BLaER1 treated with 17β-estradiol and CSF1 and Interleukin-3, amounts not matched to agents 10 nM and 100 nM (cell line): ENCODE measurements at regions not wholly inside any gene's neighbourhood (a gene's known extent, or its start where the extent isn't known, plus 50 kb on each side); places are given as distances from the start of the nearest gene placed in this dataset.
A peak's percentile ranks its signal among the peaks of the same experiment; 100 is the strongest.
"Not testable (repeated sequence)": the region's sequence is repeated elsewhere in the genome, so short reads cannot be mapped to it uniquely, and the experiment has no call there.

Experiments
- H3K27ac ChIP-seq, 11 experiments: shearing (Covaris generic); formaldehyde crosslinking; 2 replicates each; pipeline ENCODE4 v1.8.1; 2022
- H3K27me3 ChIP-seq, 11 experiments: shearing (Covaris generic); formaldehyde crosslinking; 2 replicates each; pipeline ENCODE4 v1.8.1; 2022
- H3K36me3 ChIP-seq, 11 experiments: shearing (Covaris generic); formaldehyde crosslinking; 2 replicates each; pipeline ENCODE4 v1.8.1; 2022
- H3K4me1 ChIP-seq, 10 experiments: shearing (Covaris generic); formaldehyde crosslinking; 2 replicates each; pipeline ENCODE4 v1.8.1; 2022
- H3K4me2 ChIP-seq, 11 experiments: shearing (Covaris generic); formaldehyde crosslinking; 2 replicates each; pipeline ENCODE4 v1.8.1; 2022
- H3K4me3 ChIP-seq, 10 experiments: shearing (Covaris generic); formaldehyde crosslinking; 2 replicates each; pipeline ENCODE4 v1.8.1; 2022
- H3K9ac ChIP-seq, 11 experiments: shearing (Covaris generic); formaldehyde crosslinking; 2 replicates each; pipeline ENCODE4 v1.8.1; 2022
- H3K9me3 ChIP-seq, 11 experiments: shearing (Covaris generic); formaldehyde crosslinking; replicated peaks in 1 of 11; 2 replicates each; pipeline ENCODE4 v1.8.1; 2022
- H4K20me1 ChIP-seq, 11 experiments: shearing (Covaris generic); formaldehyde crosslinking; 2 replicates each; pipeline ENCODE4 v1.8.1; 2022

DNA sequence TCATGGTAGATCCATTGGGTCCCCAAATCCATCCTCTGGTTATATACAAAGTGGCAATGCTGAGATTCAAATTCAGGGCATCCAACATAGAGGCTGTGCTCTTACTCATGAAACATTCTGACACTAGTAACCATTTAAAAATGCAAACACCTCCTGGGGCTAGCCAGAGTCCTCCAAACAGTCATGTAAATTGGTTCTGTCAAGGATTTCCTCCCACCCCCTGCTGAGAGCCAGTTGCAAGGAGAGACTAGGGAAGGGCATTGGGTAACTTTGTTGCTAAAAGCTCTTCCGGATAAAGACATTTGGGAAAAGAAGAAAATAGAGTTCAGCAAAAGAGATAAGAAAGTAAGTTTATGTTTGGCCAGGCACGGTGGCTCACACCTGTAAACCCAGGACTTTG, 58.3 kb downstream of the ART5 start:
- H3K4me3 ChIP-seq, H3K9me3 ChIP-seq, H3K36me3 ChIP-seq, H3K27ac ChIP-seq, H3K4me1 ChIP-seq, H3K9ac ChIP-seq, H4K20me1 ChIP-seq: not testable (repeated sequence)
- H3K4me2 ChIP-seq = 0 out of 22 replicates have a peak overlapping the region, but pooled peaks of 1 of the 11 experiments have one; percentile 7
- H3K27me3 ChIP-seq = peaks cover 5 to 17% (median 14%) of the 10 kb centered on the region in 11 experiments; a peak in 20 of 22 replicates

DNA sequence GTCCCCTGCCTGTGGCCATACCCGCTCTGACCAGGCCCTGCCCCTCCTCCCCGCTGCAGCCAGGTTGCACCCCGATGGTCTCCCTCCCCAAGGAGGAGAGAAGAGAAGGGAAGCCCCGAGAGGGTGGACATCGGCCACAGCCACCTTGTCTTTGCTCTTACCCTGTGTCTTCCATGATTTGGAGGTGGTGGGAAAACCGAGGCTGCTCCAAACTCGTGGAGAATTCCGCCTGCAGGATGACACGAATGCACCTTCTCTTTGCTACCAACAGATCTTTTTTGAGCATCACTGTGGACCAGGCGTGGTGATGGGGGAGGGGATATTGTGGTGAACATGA, 60.4 kb downstream of the ART5 start:
- H3K4me2 ChIP-seq = peak overlapping the region in 10 of 11 experiments; percentile 83 to 94 (median 86); a peak in 15 of 22 replicates
- peaks cover 5 to 17% (median 14%) of the 10 kb centered on the region in 11 experiments; a peak in 20 of 22 replicates for H3K27me3 ChIP-seq
- not testable (repeated sequence) for H3K9ac ChIP-seq, H3K36me3 ChIP-seq, H4K20me1 ChIP-seq, H3K27ac ChIP-seq, H3K4me1 ChIP-seq, H3K9me3 ChIP-seq
- peak overlapping the region in 3 of 10 experiments; percentile 56 to 66 (median 61); a peak in 7 of 20 replicates for H3K4me3 ChIP-seq

DNA sequence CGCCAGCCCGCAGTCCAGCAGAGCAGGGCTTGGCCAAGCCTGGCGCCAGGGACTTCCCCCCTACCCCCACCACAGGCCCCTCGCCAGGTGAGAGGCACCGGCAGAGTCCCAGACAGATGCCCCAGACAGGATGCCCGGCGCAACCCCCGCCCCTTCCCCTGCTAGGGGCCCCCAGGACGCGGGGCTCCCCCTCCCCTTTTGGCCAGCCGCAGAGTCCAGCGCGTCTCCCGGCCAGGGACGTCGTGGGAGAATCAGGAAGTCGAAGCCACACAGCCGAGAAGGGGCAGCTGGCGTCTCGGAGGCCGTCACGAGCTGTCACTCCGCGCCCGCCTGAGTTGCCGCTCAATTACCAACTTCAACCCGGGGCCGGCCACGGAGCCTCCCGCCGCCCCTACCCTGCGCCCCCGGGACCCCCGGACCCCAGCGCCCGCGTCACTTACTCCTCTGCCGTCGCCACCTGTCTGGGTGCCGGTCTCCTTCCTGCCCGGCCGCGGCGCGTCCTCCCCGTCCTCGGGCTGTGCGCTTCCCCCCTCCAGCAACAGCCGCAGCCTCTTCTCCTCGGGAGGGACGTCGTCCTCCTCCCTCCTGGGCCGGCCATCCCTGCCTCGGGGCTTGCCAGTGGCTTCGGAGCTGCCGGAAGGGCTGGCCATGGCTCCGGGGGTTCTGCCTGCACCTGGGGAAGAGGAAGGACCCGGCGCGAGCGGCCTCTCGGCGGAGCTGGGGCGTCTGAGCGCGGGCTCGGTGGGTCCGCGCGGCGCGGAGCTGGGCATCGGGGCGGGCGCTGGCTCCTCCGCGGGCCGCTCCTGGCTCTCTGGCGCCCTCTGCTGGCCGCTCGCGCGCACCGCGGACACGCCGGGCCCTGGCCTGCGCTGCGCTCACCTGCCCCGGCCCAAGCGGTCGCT, 61.1 kb downstream of the ART5 start:
- H3K9me3 ChIP-seq, H3K36me3 ChIP-seq, H3K4me1 ChIP-seq, H4K20me1 ChIP-seq: not testable (repeated sequence)
- peaks cover 5 to 17% (median 14%) of the 10 kb centered on the region in 11 experiments; a peak in 20 of 22 replicates for H3K27me3 ChIP-seq
- H3K27ac ChIP-seq = peak overlapping the region in 1 of 11 experiments; percentile 35; a peak in 1 of 22 replicates
- H3K4me3 ChIP-seq = peak overlapping the region; percentile 53 to 70 (median 60)
- H3K4me2 ChIP-seq = peak overlapping the region; percentile 83 to 94 (median 86)
- peak overlapping the region; percentile 40 to 71 (median 60); a peak in 18 of 22 replicates for H3K9ac ChIP-seq

DNA sequence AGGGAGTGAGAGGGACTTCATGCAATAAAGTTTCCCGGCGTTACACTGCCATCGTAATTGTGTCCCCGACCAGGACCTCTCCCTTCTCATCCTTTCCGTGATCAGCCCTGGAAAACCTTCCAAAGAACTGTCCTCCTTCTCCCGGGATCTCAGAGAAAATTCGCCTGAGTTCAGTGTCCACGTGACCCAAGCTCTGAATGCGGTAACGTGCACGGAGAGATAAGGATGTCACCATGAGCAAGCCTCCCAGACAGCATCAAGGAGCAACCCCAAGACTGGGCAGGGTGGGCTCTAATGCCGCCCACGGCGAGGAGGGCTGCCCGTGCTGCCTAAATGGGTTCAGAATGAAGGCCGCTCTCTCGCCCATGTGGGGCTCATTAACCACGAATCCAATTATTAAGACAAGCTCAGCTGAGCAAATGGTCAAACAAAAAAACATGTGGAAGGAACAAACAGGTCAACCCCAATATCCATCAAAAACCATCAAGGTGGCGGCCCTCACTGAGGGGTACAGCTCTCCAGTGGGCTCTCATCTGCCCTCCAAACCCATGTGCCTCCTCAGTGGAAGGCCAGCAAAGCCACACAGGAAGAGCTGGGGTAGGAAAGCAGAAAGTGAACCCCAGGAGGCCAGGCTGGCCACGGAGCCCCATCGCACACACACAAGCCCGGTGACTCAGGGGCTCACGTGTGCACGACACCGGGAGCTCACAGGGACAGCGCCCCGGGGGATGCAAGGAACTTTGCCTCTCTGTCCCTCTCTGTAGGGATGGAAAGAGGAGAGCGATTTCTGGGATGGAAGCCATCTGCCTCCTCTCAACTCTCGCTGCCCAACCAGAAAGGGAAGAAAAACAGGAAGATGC, 62.0 kb downstream of the ART5 start:
- H3K4me3 ChIP-seq, H3K9ac ChIP-seq, H3K4me1 ChIP-seq, H3K36me3 ChIP-seq, H3K27ac ChIP-seq, H4K20me1 ChIP-seq, H3K9me3 ChIP-seq: not testable (repeated sequence)
- H3K27me3 ChIP-seq = peaks cover 5 to 17% (median 14%) of the 10 kb centered on the region in 11 experiments; a peak in 20 of 22 replicates
- peak overlapping the region in 5 of 11 experiments; percentile 83 to 86 (median 85); a peak in 6 of 22 replicates for H3K4me2 ChIP-seq

DNA sequence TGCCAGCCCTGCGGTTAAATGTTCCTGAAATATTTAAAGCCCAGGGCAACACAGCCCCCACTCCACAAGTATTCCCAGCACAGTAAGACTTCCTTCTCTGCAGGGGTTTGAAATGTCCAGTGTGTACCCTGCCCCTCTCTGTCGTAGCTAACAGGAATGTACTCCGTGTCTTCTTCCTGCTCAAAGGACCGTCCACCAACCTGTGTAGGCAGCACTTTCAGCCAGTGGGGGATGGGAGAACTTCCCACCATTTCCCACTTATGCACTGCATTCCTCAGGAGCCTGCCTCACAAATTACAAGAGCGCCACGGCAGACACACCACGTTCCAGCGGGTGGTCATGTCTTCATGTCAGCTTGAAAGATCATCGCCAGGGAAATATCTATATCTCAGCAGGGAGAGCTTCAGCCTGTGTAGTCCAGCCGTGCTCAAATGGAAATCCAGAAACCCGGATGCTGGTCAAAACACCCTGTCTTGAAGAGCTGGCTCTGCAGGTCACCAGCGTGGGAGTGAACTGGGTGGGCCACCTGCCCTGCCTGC, 65.7 kb downstream of the ART5 start:
- not testable (repeated sequence) for H3K4me1 ChIP-seq, H3K9me3 ChIP-seq, H3K4me2 ChIP-seq, H3K9ac ChIP-seq, H3K36me3 ChIP-seq, H3K4me3 ChIP-seq, H4K20me1 ChIP-seq, H3K27ac ChIP-seq
- peaks cover 5 to 17% (median 14%) of the 10 kb centered on the region in 11 experiments; a peak in 20 of 22 replicates for H3K27me3 ChIP-seq

DNA sequence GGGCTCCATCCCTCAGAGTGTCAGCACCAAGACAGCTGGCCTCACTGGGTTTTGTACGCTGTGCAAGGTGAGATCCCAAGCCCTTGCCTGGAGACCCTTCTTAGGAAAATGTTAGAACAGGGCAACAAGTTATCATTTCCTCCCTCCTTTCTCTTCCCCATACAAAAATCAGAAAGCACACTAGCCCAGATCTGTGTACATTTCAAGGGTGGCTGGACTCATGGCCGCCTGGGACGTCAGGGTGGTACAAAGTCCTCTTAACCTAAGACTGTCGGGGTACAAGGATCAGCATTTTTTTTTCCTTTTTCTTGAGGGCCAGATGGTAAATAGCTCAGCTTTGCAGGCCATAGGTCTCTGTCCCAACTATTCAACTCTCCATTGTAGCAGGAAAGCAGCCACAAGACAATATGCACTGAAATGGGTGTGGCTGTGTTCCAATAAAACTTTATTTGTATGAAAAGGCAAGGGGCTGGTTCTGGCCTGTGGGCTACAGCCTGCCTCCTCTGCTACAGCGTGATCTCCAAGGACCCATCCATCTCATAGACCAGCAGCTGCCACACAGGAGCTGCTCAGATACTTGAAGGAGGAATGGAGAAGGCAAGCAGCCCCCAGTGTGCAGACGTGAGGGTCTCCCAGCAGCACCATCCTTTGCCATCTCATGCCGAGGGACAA, 68.7 kb downstream of the ART5 start:
- H3K9me3 ChIP-seq, H3K36me3 ChIP-seq, H3K4me3 ChIP-seq, H3K4me2 ChIP-seq, H3K27ac ChIP-seq, H3K9ac ChIP-seq, H3K27me3 ChIP-seq, H3K4me1 ChIP-seq, H4K20me1 ChIP-seq: not testable (repeated sequence)

DNA sequence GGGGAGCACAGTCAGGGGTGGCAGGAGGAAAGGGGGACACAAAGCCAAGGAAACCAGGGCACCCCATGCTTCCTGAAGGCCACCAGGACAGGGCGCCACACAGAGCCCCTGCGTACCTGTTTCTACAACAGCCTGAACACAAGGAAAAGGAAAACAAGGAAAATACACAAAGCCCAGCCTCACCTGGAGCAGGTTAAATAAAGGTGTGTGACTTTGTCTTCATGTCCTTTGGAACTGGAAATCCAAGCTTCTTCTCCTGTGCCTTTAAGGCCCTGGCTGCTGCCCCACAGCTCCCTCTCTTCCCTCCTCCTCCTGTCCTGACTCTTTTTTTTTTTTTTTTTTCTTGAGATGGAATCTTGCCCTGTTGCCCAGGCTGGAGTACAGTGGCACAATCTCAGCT, 70.0 kb downstream of the ART5 start:
- not testable (repeated sequence) for H3K27me3 ChIP-seq, H3K27ac ChIP-seq, H4K20me1 ChIP-seq, H3K4me2 ChIP-seq, H3K4me1 ChIP-seq, H3K4me3 ChIP-seq, H3K36me3 ChIP-seq, H3K9ac ChIP-seq, H3K9me3 ChIP-seq

DNA sequence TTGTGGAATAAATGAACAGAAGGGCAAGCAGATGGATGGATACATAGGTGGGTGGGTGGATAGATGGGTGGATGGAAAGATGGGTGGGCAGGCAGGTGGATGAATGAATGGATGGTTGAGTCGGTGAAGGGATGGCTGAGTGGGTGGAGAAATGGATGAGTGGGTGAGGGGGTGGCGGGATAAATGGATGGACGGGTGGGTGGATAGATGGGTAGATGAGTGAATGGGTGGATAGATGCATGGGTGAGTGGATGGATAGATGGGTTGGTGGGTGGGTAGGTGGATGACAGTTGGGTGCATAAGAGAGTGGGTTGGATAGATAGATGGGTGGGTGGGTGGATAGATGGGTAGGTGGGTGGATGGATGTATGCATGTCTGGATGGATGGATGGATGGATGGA, 76.0 kb downstream of the ART5 start:
- H3K9ac ChIP-seq, H3K4me3 ChIP-seq, H4K20me1 ChIP-seq, H3K9me3 ChIP-seq, H3K27me3 ChIP-seq, H3K27ac ChIP-seq, H3K4me2 ChIP-seq, H3K36me3 ChIP-seq, H3K4me1 ChIP-seq: not testable (repeated sequence)

DNA sequence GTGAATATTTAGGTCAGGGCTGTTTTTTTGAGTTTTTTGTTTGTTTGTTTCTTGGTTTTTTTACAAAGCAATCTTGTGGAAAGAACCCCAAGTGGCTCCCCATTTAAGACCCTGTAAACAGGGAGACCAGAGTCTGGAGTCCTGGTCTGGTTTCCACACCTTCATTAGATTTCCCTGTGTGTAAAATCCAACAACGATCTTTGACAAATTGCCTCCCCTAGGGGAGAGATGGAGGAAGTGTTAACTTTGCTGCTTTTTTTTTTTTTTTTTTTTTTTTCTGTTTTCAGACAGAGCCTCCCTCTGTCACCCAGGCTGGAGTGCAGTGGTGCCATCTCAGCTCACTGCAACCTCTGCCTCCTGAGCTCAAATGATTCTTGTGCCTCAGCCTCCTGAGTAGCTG, 77.4 kb downstream of the ART5 start:
- H3K9me3 ChIP-seq, H3K27ac ChIP-seq, H3K4me1 ChIP-seq, H3K27me3 ChIP-seq, H4K20me1 ChIP-seq, H3K9ac ChIP-seq, H3K4me2 ChIP-seq, H3K36me3 ChIP-seq, H3K4me3 ChIP-seq: not testable (repeated sequence)

DNA sequence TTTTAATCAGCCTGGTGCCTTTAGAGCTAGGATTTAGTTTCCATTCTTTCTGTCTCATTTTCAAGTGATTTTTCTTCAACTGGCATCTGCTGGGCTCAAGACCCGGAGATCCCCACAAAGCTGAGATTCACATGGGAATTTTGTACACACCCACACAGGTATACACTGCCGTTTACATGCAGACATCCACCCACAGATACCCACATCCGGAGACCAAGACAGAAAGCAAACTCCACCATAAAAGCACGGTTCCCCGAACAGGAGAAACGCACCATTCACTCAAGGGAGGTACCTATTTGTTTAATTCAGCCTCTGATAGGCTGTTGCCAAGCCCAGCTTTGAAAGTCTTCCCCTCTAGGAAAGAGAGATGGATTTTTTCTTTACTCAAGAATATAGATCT, 87.2 kb downstream of the ART5 start:
- H3K4me1 ChIP-seq, H3K27me3 ChIP-seq, H3K9ac ChIP-seq, H3K4me3 ChIP-seq, H3K36me3 ChIP-seq, H3K9me3 ChIP-seq, H3K4me2 ChIP-seq, H4K20me1 ChIP-seq, H3K27ac ChIP-seq: not testable (repeated sequence)

DNA sequence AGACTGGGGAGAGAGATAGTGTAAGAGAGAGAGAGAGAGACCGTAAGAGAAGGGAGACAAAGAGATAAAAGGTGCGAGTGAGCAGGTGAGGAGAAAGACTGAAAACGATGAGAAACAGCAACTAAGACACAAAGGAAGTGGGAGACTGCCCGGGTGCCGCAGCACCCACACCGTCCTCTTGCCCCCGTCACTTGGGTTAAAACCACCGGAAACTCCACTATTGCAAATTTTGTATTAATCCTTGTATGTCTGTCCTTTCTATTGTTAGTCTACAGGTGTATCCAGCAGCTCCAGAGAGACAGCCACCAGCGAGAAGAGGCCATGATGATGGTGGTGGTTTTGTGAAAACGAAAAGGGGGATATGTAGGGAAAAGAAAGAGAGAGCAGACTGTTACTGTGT, 96.8 kb downstream of the ART5 start:
- H3K36me3 ChIP-seq, H3K4me3 ChIP-seq, H3K4me1 ChIP-seq, H3K27ac ChIP-seq, H3K27me3 ChIP-seq, H3K9me3 ChIP-seq, H3K9ac ChIP-seq, H4K20me1 ChIP-seq, H3K4me2 ChIP-seq: not testable (repeated sequence)

DNA sequence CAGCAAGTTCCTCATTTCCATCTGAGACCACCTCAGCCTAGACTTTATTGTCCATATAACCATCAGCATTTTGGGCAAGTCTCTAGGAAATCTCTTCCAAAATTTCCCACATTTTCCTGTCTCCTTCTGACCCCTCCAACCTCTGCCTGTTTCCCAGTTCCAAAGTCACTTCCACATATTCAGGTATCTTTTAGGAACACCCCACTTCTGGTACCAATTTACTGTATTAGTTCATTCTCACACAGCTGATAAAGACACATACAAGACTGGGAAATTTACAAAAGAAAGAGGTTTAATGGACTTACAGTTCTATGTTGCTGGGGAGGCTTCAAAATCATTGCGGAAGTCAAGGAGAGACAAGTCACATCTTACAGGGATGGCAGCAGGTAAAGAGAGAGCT, 103.6 kb downstream of the ART5 start:
- not testable (repeated sequence) for H3K4me3 ChIP-seq, H3K27me3 ChIP-seq, H3K4me2 ChIP-seq, H3K36me3 ChIP-seq, H3K4me1 ChIP-seq, H3K27ac ChIP-seq, H3K9ac ChIP-seq, H4K20me1 ChIP-seq
- H3K9me3 ChIP-seq = peaks cover 13 to 34% (median 31%) of the 10 kb centered on the region in 11 experiments

DNA sequence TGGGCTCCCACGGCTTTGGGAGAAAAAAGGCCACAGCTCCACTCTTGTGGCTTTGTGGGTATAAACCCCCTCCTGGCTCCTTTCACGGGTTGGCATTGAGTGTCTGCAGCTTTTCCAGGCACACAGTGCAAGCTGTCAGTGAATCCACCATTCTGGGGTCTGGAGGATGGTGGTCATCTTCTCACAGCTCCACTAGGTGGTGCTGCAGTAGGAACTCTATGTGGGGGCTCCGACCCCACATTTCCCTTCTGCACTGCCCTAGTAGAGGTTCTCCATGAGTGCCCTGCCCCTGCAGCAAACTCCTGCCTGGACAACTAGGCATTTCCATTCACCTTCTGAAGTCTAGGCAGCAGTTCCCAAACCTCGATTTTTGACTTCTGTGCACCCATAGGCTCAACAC, 104.5 kb downstream of the ART5 start:
- not testable (repeated sequence) for H3K4me1 ChIP-seq

More for the DNA sequence above, 104.5 kb downstream of the ART5 start:
- peaks cover 13 to 34% (median 31%) of the 10 kb centered on the region in 11 experiments for H3K9me3 ChIP-seq
- not testable (repeated sequence) for H3K27ac ChIP-seq, H3K36me3 ChIP-seq, H3K27me3 ChIP-seq, H3K4me2 ChIP-seq, H4K20me1 ChIP-seq, H3K4me3 ChIP-seq, H3K9ac ChIP-seq
